Ascending aorta (tissue), 2 donors: ENCODE measurements at regions not wholly inside any gene's neighbourhood (a gene's known extent, or its start where the extent isn't known, plus 50 kb on each side); places are given as distances from the start of the nearest gene placed in this dataset.

Experiments used
- DNase-seq, 2 donors: peaks; one replicate each; pipeline ENCODE4 v3.0.0-alpha.2; 2019; ENCODE audit warnings: low spot score in 2 of 2
- H3K27ac ChIP-seq, 2 donors: fragments of 200-600 bp; sonication (generic); one replicate each; pipeline ENCODE4 v1.5.1; 2016 to 2017; ENCODE audit warnings: mild to moderate bottlenecking in 1 of 2
- H3K27me3 ChIP-seq: fragments of 200-600 bp; sonication (generic); one replicate; pipeline ENCODE4 v1.5.1; 2017
- H3K36me3 ChIP-seq, 2 donors: fragments of 200-600 bp; sonication (generic); one replicate each; pipeline ENCODE4 v1.5.1; 2016
- H3K4me1 ChIP-seq, 2 donors: fragments of 200-600 bp; sonication (generic); one replicate each; pipeline ENCODE4 v1.5.1; 2016 to 2017; ENCODE audit warnings: mild to moderate bottlenecking in 1 of 2
- H3K4me3 ChIP-seq, 2 donors: fragments of 200-600 bp; sonication (generic); one replicate each; pipeline ENCODE4 v1.5.1; 2016 to 2017; ENCODE audit warnings: mild to moderate bottlenecking in 1 of 2
- H3K9me3 ChIP-seq, 2 donors: fragments of 200-600 bp; sonication (generic); one replicate each; pipeline ENCODE4 v1.5.1; 2016
- CTCF ChIP-seq, 3 experiments: fragments of 200-600 bp in 2 of 3; fragments of 450-650 bp in 1 of 3; sonication (generic) in 2 of 3; IDR thresholded peaks; one replicate each; pipeline ENCODE4 v1.5.1; 2016 to 2019; ENCODE audit warnings: antibody characterized with exemption in 3 of 3, mild to moderate bottlenecking in 1 of 3, moderate library complexity in 1 of 3
- intact Hi-C: fragments of 100-400 bp; cut with DNase I; formaldehyde crosslinking; loops from one replicate; pipeline ENCODE4 v1.15.1; 2023

GRCh38 chr16:85561248-85562092 lies 51.7 kb upstream of the GSE1 start:
- Histone ChIP-seq H3K27me3 (no peaks in the 10 kb centered on the region), H3K9me3 (no peaks in the 10 kb centered on the region), H3K36me3 (no peaks in the 10 kb centered on the region), H3K4me1 (peaks cover 0 to 19% of the 10 kb centered on the region in 2 donors), H3K27ac (peak overlapping the region in 1 of 2 donors; percentile 23), H3K4me3 (no peak overlapping the region)
- intact Hi-C loops: no loop called here
- DNase-seq: no peak
- no peak for TF ChIP-seq CTCF (IDR thresholded peaks at IDR 0.05)

- intact Hi-C loops: no loop called here
- Histone ChIP-seq H3K9me3 (no peaks in the 10 kb centered on the region), H3K27me3 (no peaks in the 10 kb centered on the region), H3K4me3 (no peak overlapping the region), H3K36me3 (no peaks in the 10 kb centered on the region), H3K27ac (peak overlapping the region; percentile 1 to 23), H3K4me1 (peaks cover 0 to 17% of the 10 kb centered on the region in 2 donors)
- no peak for TF ChIP-seq CTCF (IDR thresholded peaks at IDR 0.05)
- DNase-seq: no peak
These were observed 50.9 kb upstream of the GSE1 start for GRCh38 chr16:85562093-85562786.

- no peak for DNase-seq
- Histone ChIP-seq H3K4me3 (no peak overlapping the region), H3K27ac (peak overlapping the region; percentile 42 to 55), H3K36me3 (no peaks in the 10 kb centered on the region), H3K4me1 (peaks cover 0 to 11% of the 10 kb centered on the region in 2 donors), H3K27me3 (no peaks in the 10 kb centered on the region), H3K9me3 (no peaks in the 10 kb centered on the region)
- intact Hi-C loops: no loop called here
- no peak for TF ChIP-seq CTCF (IDR thresholded peaks at IDR 0.05)
These were observed 50.1 kb upstream of the GSE1 start for GRCh38 chr16:85563034-85563433.
